Progenitor cell of endocrine pancreas (in vitro differentiated cells): ENCODE measurements at regions not wholly inside any gene's neighbourhood (a gene's known extent, or its start where the extent isn't known, plus 50 kb on each side); places are given as distances from the start of the nearest gene placed in this dataset.

Experiments used
- DNase-seq: peaks from one replicate; pipeline ENCODE4 v3.0.0; 2021; ENCODE audit warnings: low spot score; ENCODE audit not compliant: unreplicated experiment
- H3K27ac Mint-ChIP-seq: 2 replicates; pipeline ENCODE4 v1.8.0; 2021; ENCODE audit warnings: mild to moderate bottlenecking, moderate library complexity, mixed read lengths
- H3K27me3 Mint-ChIP-seq: 2 replicates; pipeline ENCODE4 v1.8.0; 2021; ENCODE audit warnings: mixed read lengths
- H3K36me3 Mint-ChIP-seq: 2 replicates; pipeline ENCODE4 v1.8.0; 2022; ENCODE audit warnings: mixed read lengths; ENCODE audit not compliant: insufficient read depth
- H3K4me1 Mint-ChIP-seq: 2 replicates; pipeline ENCODE4 v1.8.0; 2021; ENCODE audit warnings: low read depth, mixed read lengths
- H3K4me3 Mint-ChIP-seq: 2 replicates; pipeline ENCODE4 v1.8.0; 2021; ENCODE audit warnings: low read depth, mild to moderate bottlenecking, moderate library complexity, mixed read lengths
- H3K9me3 Mint-ChIP-seq: 2 replicates; pipeline ENCODE4 v1.8.0; 2021; ENCODE audit warnings: low read depth, mixed read lengths
- TF ChIP-seq, protein P1 (sequence below): fragments of 200-600 bp; sonication (generic); IDR thresholded peaks from one replicate; pipeline ENCODE4 v1.5.0; 2021; ENCODE audit warnings: antibody characterized with exemption, mild to moderate bottlenecking; ENCODE audit not compliant: unreplicated experiment

DNA sequence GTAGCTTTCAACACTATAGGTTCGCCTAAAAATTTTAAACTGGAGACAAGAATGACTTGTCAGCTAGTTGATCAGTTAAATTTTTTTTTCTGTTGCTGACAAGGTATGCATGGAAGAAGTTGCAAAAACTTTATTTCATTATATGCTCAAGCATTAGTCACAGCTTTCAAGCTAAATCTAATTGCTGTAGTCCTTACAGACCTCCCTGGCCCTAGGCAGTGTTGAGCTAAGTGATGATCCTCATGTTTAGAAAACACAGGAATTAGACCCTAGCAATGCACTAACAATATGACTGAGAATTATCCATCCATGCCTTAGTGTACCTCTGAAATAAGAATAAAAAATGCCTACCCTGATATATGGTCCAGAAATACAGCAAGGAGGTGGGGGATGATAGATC lies 253.4 kb downstream of the SP3 start:
- no peak overlapping the region for H3K4me3 Mint-ChIP-seq
- no peaks in the 10 kb centered on the region for H3K9me3 Mint-ChIP-seq
- DNase-seq, result no peak
- H3K4me1 Mint-ChIP-seq, result peaks cover 2% of the 10 kb centered on the region
- H3K27me3 Mint-ChIP-seq, result no peaks in the 10 kb centered on the region
- no peaks in the 10 kb centered on the region for H3K36me3 Mint-ChIP-seq
- TF ChIP-seq, protein P1, sequence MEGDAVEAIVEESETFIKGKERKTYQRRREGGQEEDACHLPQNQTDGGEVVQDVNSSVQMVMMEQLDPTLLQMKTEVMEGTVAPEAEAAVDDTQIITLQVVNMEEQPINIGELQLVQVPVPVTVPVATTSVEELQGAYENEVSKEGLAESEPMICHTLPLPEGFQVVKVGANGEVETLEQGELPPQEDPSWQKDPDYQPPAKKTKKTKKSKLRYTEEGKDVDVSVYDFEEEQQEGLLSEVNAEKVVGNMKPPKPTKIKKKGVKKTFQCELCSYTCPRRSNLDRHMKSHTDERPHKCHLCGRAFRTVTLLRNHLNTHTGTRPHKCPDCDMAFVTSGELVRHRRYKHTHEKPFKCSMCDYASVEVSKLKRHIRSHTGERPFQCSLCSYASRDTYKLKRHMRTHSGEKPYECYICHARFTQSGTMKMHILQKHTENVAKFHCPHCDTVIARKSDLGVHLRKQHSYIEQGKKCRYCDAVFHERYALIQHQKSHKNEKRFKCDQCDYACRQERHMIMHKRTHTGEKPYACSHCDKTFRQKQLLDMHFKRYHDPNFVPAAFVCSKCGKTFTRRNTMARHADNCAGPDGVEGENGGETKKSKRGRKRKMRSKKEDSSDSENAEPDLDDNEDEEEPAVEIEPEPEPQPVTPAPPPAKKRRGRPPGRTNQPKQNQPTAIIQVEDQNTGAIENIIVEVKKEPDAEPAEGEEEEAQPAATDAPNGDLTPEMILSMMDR, result no peak
- H3K27ac Mint-ChIP-seq, result no peak overlapping the region

DNA sequence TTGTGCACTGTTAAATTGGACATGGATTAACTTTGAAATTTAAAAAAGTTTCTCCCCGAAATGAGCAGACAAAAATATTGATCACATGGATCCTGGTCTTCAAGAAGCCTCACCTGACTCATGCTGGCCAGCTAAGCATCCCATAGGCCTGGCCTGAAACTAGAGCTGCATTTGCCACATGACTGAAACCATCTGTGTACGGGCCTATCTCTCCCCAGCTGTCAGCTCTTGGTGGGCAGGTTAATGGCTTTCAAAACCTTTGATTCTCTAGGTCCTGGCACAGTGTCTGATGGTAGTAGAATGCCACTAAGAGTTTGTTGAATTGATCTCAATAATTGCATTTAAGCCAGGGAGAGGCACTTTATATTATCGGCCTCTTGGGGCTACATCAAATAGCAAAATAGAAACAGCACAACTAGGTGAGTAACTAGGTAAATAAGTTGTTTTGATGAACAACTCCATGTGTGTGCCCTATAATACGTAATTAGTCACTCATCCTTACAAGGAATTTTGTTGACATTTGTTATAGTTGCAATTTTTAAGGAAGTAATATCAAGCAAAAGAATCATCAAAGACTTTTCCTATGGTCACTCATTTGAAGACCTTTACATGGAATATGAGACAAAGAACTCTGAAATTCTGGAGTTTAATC lies 251.1 kb downstream of the SP3 start:
- H3K4me3 Mint-ChIP-seq, result no peak overlapping the region
- peaks cover 2% of the 10 kb centered on the region for H3K4me1 Mint-ChIP-seq
- no peak for DNase-seq
- peaks cover 5% of the 10 kb centered on the region for H3K27me3 Mint-ChIP-seq
- H3K9me3 Mint-ChIP-seq, result no peaks in the 10 kb centered on the region
- no peaks in the 10 kb centered on the region for H3K36me3 Mint-ChIP-seq
- H3K27ac Mint-ChIP-seq, result no peak overlapping the region
- TF ChIP-seq, protein P1, result no peak

DNA sequence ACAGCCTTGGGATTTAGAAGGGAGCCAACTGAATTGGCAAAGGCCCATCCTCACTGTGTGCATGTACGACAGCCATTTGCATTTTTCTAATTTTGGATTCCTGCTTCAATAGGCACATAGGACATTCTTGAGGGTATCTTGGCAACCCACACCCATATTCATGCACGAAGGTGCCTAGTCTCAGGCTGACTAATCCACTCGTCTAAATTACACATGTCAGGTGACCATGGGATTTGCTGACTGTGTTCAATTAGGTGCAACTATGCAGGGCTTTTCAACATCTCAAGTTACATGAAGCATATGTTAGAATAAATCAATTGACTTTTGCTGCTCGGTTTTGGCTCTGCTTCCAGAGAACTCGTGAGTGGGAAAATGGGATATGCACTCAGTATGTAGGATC lies 249.7 kb downstream of the SP3 start:
- Mint-ChIP-seq H3K27ac (no peak overlapping the region), H3K9me3 (no peaks in the 10 kb centered on the region), H3K36me3 (no peaks in the 10 kb centered on the region), H3K4me1 (peaks cover 6% of the 10 kb centered on the region), H3K4me3 (no peak overlapping the region), H3K27me3 (peaks cover 5% of the 10 kb centered on the region)
- TF ChIP-seq, protein P1, result no peak
- no peak for DNase-seq

DNA sequence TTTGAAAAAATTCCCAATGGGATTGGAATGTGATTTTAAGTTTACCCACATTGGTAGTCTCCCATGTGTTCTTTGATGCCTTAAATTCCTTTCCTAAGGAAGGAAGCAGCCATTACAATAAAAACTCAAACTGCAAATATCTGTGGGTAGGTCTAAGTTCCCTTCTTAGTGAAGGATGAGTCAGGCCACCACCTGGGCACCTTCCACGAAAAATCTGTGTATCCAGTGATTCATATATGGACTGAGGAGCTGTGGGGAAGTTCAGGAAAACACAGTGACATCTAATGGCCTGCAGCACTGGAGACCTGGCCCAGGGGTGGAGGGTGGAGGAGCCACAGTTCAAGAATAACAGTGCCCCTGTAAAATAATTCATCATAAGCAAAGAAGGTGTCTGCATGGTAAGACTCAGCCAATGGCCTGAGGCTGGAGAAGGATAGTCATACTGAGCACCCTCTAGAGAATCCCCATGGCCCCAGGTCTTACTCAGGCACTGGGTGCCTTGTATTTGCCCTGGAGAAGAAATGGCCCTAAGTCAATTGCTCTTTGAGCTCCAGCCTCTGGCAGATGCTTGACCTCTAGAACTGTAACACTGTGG lies 248.6 kb downstream of the SP3 start:
- Mint-ChIP-seq H3K36me3 (no peaks in the 10 kb centered on the region), H3K4me1 (peaks cover 6% of the 10 kb centered on the region), H3K4me3 (no peak overlapping the region), H3K27me3 (peaks cover 5% of the 10 kb centered on the region), H3K9me3 (no peaks in the 10 kb centered on the region), H3K27ac (no peak overlapping the region)
- DNase-seq, result no peak
- TF ChIP-seq, protein P1, result no peak

DNA sequence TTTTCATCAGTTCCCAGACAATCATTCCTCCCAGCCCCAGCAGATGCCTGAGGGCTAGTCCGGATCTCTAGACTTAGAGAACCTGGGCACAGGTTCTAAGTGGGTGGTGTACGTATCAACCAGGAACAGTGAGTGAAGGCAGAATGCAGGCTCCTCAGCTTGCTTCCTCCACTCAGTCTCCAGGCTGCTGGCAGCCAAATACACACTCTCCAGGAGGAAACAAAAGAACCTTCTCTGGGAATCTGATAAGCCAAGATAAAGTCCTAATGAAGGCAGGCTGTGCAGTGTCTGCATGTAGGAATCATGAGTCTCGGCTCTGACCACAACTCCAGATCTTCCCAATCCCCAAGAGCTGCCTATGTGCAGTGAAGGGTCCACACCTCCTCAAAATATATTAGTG lies 245.7 kb downstream of the SP3 start:
- Mint-ChIP-seq H3K9me3 (no peaks in the 10 kb centered on the region), H3K36me3 (no peaks in the 10 kb centered on the region), H3K27me3 (peaks cover 5% of the 10 kb centered on the region), H3K27ac (no peak overlapping the region), H3K4me1 (peaks cover 6% of the 10 kb centered on the region), H3K4me3 (no peak overlapping the region)
- TF ChIP-seq, protein P1, result no peak
- DNase-seq, result no peak
